Neural progenitor cell (in vitro differentiated cells): ENCODE measurements at regions not wholly inside any gene's neighbourhood (a gene's known extent, or its start where the extent isn't known, plus 50 kb on each side); places are given as distances from the start of the nearest gene placed in this dataset.

ENCODE experiments used
- EZH2 ChIP-seq: fragments of 200-600 bp; sonication (generic); IDR thresholded peaks from 2 replicates; pipeline ENCODE4 v1.6.1; 2017; ENCODE audit warnings: antibody characterized with exemption, mild to moderate bottlenecking, moderate library complexity
- EZH2phosphoT487 ChIP-seq: fragments of 200-600 bp; sonication (generic); IDR thresholded peaks from 2 replicates; pipeline ENCODE4 v1.6.1; 2017; ENCODE audit warnings: antibody characterized with exemption
- TF ChIP-seq, protein P1 (sequence below): fragments of 200-600 bp; sonication (generic); IDR thresholded peaks from 2 replicates; pipeline ENCODE4 v1.5.1; 2017; ENCODE audit warnings: antibody characterized with exemption, mild to moderate bottlenecking

DNA sequence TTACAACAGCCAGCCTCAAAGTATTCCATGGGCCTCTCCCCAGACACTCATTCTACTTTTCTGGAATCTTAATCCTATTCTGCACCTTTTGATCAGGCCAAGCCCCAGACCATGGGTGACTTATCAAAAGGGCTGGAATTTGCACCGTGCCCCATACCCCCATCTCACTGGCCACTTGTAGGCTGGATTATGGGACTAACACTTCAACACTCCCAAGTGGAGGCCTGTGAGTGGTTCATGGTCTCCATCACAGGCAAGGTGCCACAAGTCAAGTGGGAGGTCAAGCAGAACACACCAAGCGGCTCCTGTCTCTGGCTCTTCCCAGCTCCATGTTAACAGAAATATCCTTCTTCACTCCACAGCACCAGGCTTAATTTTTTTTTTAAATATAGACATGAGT, 212.3 kb upstream of the HEY2 start:
- TF ChIP-seq, protein P1, sequence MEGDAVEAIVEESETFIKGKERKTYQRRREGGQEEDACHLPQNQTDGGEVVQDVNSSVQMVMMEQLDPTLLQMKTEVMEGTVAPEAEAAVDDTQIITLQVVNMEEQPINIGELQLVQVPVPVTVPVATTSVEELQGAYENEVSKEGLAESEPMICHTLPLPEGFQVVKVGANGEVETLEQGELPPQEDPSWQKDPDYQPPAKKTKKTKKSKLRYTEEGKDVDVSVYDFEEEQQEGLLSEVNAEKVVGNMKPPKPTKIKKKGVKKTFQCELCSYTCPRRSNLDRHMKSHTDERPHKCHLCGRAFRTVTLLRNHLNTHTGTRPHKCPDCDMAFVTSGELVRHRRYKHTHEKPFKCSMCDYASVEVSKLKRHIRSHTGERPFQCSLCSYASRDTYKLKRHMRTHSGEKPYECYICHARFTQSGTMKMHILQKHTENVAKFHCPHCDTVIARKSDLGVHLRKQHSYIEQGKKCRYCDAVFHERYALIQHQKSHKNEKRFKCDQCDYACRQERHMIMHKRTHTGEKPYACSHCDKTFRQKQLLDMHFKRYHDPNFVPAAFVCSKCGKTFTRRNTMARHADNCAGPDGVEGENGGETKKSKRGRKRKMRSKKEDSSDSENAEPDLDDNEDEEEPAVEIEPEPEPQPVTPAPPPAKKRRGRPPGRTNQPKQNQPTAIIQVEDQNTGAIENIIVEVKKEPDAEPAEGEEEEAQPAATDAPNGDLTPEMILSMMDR = no peak
- no peak for TF ChIP-seq EZH2
- no peak for TF ChIP-seq EZH2phosphoT487
